ENCODE measurements at regions not wholly inside any gene's neighbourhood (a gene's known extent, or its start where the extent isn't known, plus 50 kb on each side); places are given as distances from the start of the nearest gene placed in this dataset.

DNA sequence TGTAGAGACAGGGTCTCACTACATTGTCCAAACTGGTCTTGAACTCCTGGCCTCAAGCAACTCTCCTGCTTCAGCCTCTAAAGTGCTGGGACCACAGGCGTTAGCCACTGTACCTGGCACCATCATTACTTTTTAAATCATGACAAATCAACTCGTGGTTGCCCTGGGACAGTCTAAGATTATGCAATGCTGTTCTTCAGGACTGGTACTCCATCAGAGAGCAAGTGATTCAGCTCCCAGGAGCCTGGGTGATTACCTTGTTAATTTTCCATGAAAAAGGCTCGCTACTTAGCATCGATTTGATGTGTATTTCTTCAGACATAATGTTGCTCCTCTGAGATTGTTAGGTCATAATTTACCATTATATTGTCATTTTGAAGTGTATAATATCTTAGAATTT, 158.9 kb upstream of the STEAP4 start:
- Histone ChIP-seq H4K20me1 (ENCODE audit: insufficient read depth, low read length) (no peaks in the 10 kb centered on the region), H3K4me1 (ENCODE audit: insufficient read depth, low read length) (no peaks in the 10 kb centered on the region), H3K4me2 (ENCODE audit: insufficient read depth, low read length) (no peak overlapping the region), H3K27ac (ENCODE audit: low read depth, low read length) (no peak overlapping the region), H3K4me3 (ENCODE audit: insufficient read depth, low read length) (no peak overlapping the region), H3K36me3 (ENCODE audit: insufficient read depth, low read length) (no peaks in the 10 kb centered on the region), H3K79me2 (ENCODE audit: insufficient read depth, low read length) (no peaks in the 10 kb centered on the region), H2AFZ (ENCODE audit: low read length) (no peak overlapping the region), H3K9me3 (ENCODE audit: low read depth, low read length) (no peaks in the 10 kb centered on the region), H3K27me3 (ENCODE audit: insufficient read depth, low read length) (no peaks in the 10 kb centered on the region)
- no peak for DNase-seq (ENCODE audit: insufficient read length, low spot score, missing footprints)
- TF ChIP-seq, protein P1, sequence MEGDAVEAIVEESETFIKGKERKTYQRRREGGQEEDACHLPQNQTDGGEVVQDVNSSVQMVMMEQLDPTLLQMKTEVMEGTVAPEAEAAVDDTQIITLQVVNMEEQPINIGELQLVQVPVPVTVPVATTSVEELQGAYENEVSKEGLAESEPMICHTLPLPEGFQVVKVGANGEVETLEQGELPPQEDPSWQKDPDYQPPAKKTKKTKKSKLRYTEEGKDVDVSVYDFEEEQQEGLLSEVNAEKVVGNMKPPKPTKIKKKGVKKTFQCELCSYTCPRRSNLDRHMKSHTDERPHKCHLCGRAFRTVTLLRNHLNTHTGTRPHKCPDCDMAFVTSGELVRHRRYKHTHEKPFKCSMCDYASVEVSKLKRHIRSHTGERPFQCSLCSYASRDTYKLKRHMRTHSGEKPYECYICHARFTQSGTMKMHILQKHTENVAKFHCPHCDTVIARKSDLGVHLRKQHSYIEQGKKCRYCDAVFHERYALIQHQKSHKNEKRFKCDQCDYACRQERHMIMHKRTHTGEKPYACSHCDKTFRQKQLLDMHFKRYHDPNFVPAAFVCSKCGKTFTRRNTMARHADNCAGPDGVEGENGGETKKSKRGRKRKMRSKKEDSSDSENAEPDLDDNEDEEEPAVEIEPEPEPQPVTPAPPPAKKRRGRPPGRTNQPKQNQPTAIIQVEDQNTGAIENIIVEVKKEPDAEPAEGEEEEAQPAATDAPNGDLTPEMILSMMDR (IDR thresholded peaks at IDR 0.05; ENCODE audit: extremely low read depth, low read depth, low read length): no peak

DNA sequence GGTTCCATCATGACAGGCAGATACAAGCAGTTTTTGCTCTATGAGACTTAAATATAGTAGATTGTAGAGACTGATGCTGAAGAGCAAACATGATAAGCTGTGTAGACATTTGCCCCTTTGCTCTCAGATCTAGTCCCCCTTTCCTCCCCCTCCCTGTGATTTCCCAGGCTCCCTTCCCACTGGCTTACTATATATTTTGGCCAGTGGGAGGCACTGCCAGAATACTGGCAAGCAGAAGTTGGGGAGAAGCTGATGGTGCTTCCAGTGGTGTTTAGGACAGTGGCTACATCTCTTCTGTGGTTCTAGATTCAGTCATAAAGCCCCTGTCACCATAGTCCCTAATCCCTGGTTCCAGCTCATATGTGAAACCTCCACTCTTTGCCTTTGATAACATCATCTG, 156.1 kb upstream of the STEAP4 start:
- Histone ChIP-seq H3K4me2 (ENCODE audit: insufficient read depth, low read length) (no peak overlapping the region), H3K79me2 (ENCODE audit: insufficient read depth, low read length) (no peaks in the 10 kb centered on the region), H3K36me3 (ENCODE audit: insufficient read depth, low read length) (no peaks in the 10 kb centered on the region), H3K4me3 (ENCODE audit: insufficient read depth, low read length) (no peak overlapping the region), H2AFZ (ENCODE audit: low read length) (no peak overlapping the region), H3K4me1 (ENCODE audit: insufficient read depth, low read length) (no peaks in the 10 kb centered on the region), H3K27ac (ENCODE audit: low read depth, low read length) (no peak overlapping the region), H4K20me1 (ENCODE audit: insufficient read depth, low read length) (no peaks in the 10 kb centered on the region), H3K27me3 (ENCODE audit: insufficient read depth, low read length) (no peaks in the 10 kb centered on the region), H3K9me3 (ENCODE audit: low read depth, low read length) (no peaks in the 10 kb centered on the region)
- TF ChIP-seq, protein P1 (IDR thresholded peaks at IDR 0.05; ENCODE audit: extremely low read depth, low read depth, low read length): no peak
- DNase-seq (ENCODE audit: insufficient read length, low spot score, missing footprints): no peak

DNA sequence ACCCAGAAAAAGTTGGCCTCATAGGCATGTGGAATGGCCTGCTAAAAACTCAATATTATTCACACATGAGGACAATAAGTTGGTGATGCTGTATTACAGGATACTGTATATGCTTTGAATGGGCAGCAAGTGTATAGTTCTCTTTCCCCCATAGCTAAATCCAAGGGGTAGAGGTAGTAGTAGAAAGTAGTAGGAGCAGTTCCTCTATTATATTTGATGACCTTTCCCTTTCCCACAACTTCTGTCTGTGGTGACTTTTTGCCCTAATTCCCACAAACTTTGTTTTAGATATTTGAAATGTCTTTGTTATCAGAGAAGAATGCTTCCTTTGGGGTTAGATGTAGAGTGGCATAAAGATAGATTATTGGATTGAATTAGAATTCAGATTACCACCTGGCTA, 154.0 kb upstream of the STEAP4 start:
- H3K9me3 ChIP-seq (ENCODE audit: low read depth, low read length): no peaks in the 10 kb centered on the region
- H3K27me3 ChIP-seq (ENCODE audit: insufficient read depth, low read length): no peaks in the 10 kb centered on the region
- no peaks in the 10 kb centered on the region for H3K4me1 ChIP-seq (ENCODE audit: insufficient read depth, low read length)
- H3K79me2 ChIP-seq (ENCODE audit: insufficient read depth, low read length): no peaks in the 10 kb centered on the region
- H2AFZ ChIP-seq (ENCODE audit: low read length): no peak overlapping the region
- no peaks in the 10 kb centered on the region for H3K36me3 ChIP-seq (ENCODE audit: insufficient read depth, low read length)
- H4K20me1 ChIP-seq (ENCODE audit: insufficient read depth, low read length): no peaks in the 10 kb centered on the region
- TF ChIP-seq, protein P1 (IDR thresholded peaks at IDR 0.05; ENCODE audit: extremely low read depth, low read depth, low read length): no peak
- no peak for DNase-seq (ENCODE audit: insufficient read length, low spot score, missing footprints)
- H3K27ac ChIP-seq (ENCODE audit: low read depth, low read length): no peak overlapping the region
- H3K4me3 ChIP-seq (ENCODE audit: insufficient read depth, low read length): no peak overlapping the region
- no peak overlapping the region for H3K4me2 ChIP-seq (ENCODE audit: insufficient read depth, low read length)

DNA sequence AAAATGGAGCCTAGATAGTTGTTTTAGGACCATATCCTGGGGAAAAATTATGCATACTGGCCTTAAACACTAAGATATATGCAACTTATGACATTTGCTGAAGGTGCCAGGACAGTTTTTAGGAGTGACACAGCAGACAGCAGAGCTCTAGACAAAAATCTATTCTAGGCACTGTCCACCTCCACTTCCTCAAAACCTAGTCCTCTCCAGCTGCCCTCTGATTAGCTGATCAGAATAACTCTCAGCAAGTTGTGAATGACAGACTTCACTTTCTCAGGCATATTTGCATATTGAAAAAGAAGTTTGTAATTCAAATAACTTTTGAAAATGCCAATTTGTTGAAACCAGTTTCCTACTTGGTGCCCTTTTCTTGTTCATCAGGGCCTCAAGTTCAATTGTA, 152.3 kb upstream of the STEAP4 start:
- TF ChIP-seq, protein P1 (IDR thresholded peaks at IDR 0.05; ENCODE audit: extremely low read depth, low read depth, low read length): no peak
- Histone ChIP-seq H4K20me1 (ENCODE audit: insufficient read depth, low read length) (no peaks in the 10 kb centered on the region), H3K36me3 (ENCODE audit: insufficient read depth, low read length) (no peaks in the 10 kb centered on the region), H2AFZ (ENCODE audit: low read length) (no peak overlapping the region), H3K9me3 (ENCODE audit: low read depth, low read length) (no peaks in the 10 kb centered on the region), H3K79me2 (ENCODE audit: insufficient read depth, low read length) (no peaks in the 10 kb centered on the region), H3K4me3 (ENCODE audit: insufficient read depth, low read length) (no peak overlapping the region), H3K4me2 (ENCODE audit: insufficient read depth, low read length) (no peak overlapping the region), H3K27ac (ENCODE audit: low read depth, low read length) (no peak overlapping the region), H3K27me3 (ENCODE audit: insufficient read depth, low read length) (no peaks in the 10 kb centered on the region), H3K4me1 (ENCODE audit: insufficient read depth, low read length) (no peaks in the 10 kb centered on the region)
- DNase-seq (ENCODE audit: insufficient read length, low spot score, missing footprints): no peak

Measured in osteoblast (primary cell).